ENCODE measurements at regions not wholly inside any gene's neighbourhood (a gene's known extent, or its start where the extent isn't known, plus 50 kb on each side); places are given as distances from the start of the nearest gene placed in this dataset.
"Not testable (repeated sequence)": the region's sequence is repeated elsewhere in the genome, so short reads cannot be mapped to it uniquely, and the experiment has no call there.

- TF ChIP-seq, protein P1, sequence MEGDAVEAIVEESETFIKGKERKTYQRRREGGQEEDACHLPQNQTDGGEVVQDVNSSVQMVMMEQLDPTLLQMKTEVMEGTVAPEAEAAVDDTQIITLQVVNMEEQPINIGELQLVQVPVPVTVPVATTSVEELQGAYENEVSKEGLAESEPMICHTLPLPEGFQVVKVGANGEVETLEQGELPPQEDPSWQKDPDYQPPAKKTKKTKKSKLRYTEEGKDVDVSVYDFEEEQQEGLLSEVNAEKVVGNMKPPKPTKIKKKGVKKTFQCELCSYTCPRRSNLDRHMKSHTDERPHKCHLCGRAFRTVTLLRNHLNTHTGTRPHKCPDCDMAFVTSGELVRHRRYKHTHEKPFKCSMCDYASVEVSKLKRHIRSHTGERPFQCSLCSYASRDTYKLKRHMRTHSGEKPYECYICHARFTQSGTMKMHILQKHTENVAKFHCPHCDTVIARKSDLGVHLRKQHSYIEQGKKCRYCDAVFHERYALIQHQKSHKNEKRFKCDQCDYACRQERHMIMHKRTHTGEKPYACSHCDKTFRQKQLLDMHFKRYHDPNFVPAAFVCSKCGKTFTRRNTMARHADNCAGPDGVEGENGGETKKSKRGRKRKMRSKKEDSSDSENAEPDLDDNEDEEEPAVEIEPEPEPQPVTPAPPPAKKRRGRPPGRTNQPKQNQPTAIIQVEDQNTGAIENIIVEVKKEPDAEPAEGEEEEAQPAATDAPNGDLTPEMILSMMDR (IDR thresholded peaks at IDR 0.05), result not testable (repeated sequence)
- not testable (repeated sequence) for TF ChIP-seq POLR2A (IDR thresholded peaks at IDR 0.05)
Observed at GRCh38 chr2:181737302-181737701, 57.0 kb upstream of the NEUROD1 start.
